Activated effector memory CD4-positive, alpha-beta T cell treated with Interleukin-2 at 50 U/mL for 16 hours (primary cell): ENCODE measurements at regions not wholly inside any gene's neighbourhood (a gene's known extent, or its start where the extent isn't known, plus 50 kb on each side); places are given as distances from the start of the nearest gene placed in this dataset.

Experiments used
- DNase-seq: peaks from one replicate; pipeline ENCODE4 v3.0.0-alpha.2; 2020

- DNase-seq: no peak
Observed at GRCh38 chr11:116551576-116551975, 221.2 kb downstream of the BUD13 start.

GRCh38 chr11:116548256-116548655 lies 224.5 kb downstream of the BUD13 start:
- no peak for DNase-seq

GRCh38 chr11:116547571-116547970 lies 225.2 kb downstream of the BUD13 start:
- DNase-seq: no peak

GRCh38 chr11:116545912-116546311 lies 226.9 kb downstream of the BUD13 start:
- DNase-seq: no peak

GRCh38 chr11:116544721-116545120 lies 228.1 kb downstream of the BUD13 start:
- DNase-seq: no peak

- DNase-seq: no peak
Observed at GRCh38 chr11:116543911-116544475, 228.8 kb downstream of the BUD13 start.

- DNase-seq: no peak
Observed at GRCh38 chr11:116543099-116543498, 229.7 kb downstream of the BUD13 start.

- no peak for DNase-seq
Observed at GRCh38 chr11:116542406-116542805, 230.4 kb downstream of the BUD13 start.

GRCh38 chr11:116541460-116541859 lies 231.3 kb downstream of the BUD13 start:
- DNase-seq: no peak

- no peak for DNase-seq
Observed at GRCh38 chr11:116540645-116541304, 232.0 kb downstream of the BUD13 start.

- no peak for DNase-seq
Observed at GRCh38 chr11:116539836-116540418, 232.9 kb downstream of the BUD13 start.

GRCh38 chr11:116539211-116539610 lies 233.6 kb downstream of the BUD13 start:
- DNase-seq: no peak

GRCh38 chr11:116538677-116539076 lies 234.1 kb downstream of the BUD13 start:
- DNase-seq: no peak

- DNase-seq: no peak
Observed at GRCh38 chr11:116537709-116538108, 235.1 kb downstream of the BUD13 start.

GRCh38 chr11:116537121-116537520 lies 235.7 kb downstream of the BUD13 start:
- no peak for DNase-seq

GRCh38 chr11:116536416-116536815 lies 236.4 kb downstream of the BUD13 start:
- DNase-seq: no peak

- no peak for DNase-seq
Observed at GRCh38 chr11:116535994-116536393, 236.8 kb downstream of the BUD13 start.

- no peak for DNase-seq
Observed at GRCh38 chr11:116535120-116535519, 237.7 kb downstream of the BUD13 start.

- DNase-seq: no peak
Observed at GRCh38 chr11:116534270-116534975, 238.4 kb downstream of the BUD13 start.

GRCh38 chr11:116533186-116533825 lies 239.5 kb downstream of the BUD13 start:
- DNase-seq: no peak

GRCh38 chr11:116532066-116532465 lies 240.7 kb downstream of the BUD13 start:
- no peak for DNase-seq

- DNase-seq: no peak
Observed at GRCh38 chr11:116530705-116531104, 242.1 kb downstream of the BUD13 start.

- no peak for DNase-seq
Observed at GRCh38 chr11:116529271-116529670, 243.5 kb downstream of the BUD13 start.
